ENCODE measurements at regions not wholly inside any gene's neighbourhood (a gene's known extent, or its start where the extent isn't known, plus 50 kb on each side); places are given as distances from the start of the nearest gene placed in this dataset.

GRCh38 chrX:40405399-40405798, 175.4 kb upstream of the ATP6AP2 start:
- no peak for DNase-seq (ENCODE audit: low read depth, low spot score)
- ChIA-PET POLR2A (no interaction called here), CTCF (no interaction called here)
- no peak overlapping the region for H3K4me3 ChIP-seq (ENCODE audit: low read depth, low read length)
- no peak for TF ChIP-seq CTCF (IDR thresholded peaks at IDR 0.05; ENCODE audit: insufficient read depth, low read length, missing control alignments)

- CTCF ChIA-PET, result no interaction called here
- TF ChIP-seq CTCF (IDR thresholded peaks at IDR 0.05; ENCODE audit: insufficient read depth, low read length, missing control alignments), result no peak
- DNase-seq (ENCODE audit: low read depth, low spot score), result no peak
- POLR2A ChIA-PET, result no interaction called here
- no peak overlapping the region for H3K4me3 ChIP-seq (ENCODE audit: low read depth, low read length)
Observed at GRCh38 chrX:40403757-40404156, 177.0 kb upstream of the ATP6AP2 start.

GRCh38 chrX:40402831-40403533, 177.8 kb upstream of the ATP6AP2 start:
- ChIA-PET CTCF (no interaction called here), POLR2A (no interaction called here)
- TF ChIP-seq CTCF (IDR thresholded peaks at IDR 0.05; ENCODE audit: insufficient read depth, low read length, missing control alignments), result no peak
- peak; percentile 3 for DNase-seq (ENCODE audit: low read depth, low spot score)
- H3K4me3 ChIP-seq (ENCODE audit: low read depth, low read length), result no peak overlapping the region

- TF ChIP-seq CTCF (IDR thresholded peaks at IDR 0.05; ENCODE audit: insufficient read depth, low read length, missing control alignments), result no peak
- ChIA-PET POLR2A (no interaction called here), CTCF (no interaction called here)
- H3K4me3 ChIP-seq (ENCODE audit: low read depth, low read length), result no peak overlapping the region
- no peak for DNase-seq (ENCODE audit: low read depth, low spot score)
Observed at GRCh38 chrX:40395102-40395501, 185.7 kb upstream of the ATP6AP2 start.

GRCh38 chrX:40394302-40394701, 186.5 kb upstream of the ATP6AP2 start:
- H3K4me3 ChIP-seq (ENCODE audit: low read depth, low read length), result no peak overlapping the region
- POLR2A ChIA-PET, result no interaction called here
- no peak for DNase-seq (ENCODE audit: low read depth, low spot score)
- CTCF ChIA-PET, result no interaction called here
- TF ChIP-seq CTCF (IDR thresholded peaks at IDR 0.05; ENCODE audit: insufficient read depth, low read length, missing control alignments), result no peak

- ChIA-PET POLR2A (no interaction called here), CTCF (no interaction called here)
- DNase-seq (ENCODE audit: low read depth, low spot score), result no peak
- H3K4me3 ChIP-seq (ENCODE audit: low read depth, low read length), result no peak overlapping the region
- no peak for TF ChIP-seq CTCF (IDR thresholded peaks at IDR 0.05; ENCODE audit: insufficient read depth, low read length, missing control alignments)
Observed at GRCh38 chrX:40392599-40392998, 188.2 kb upstream of the ATP6AP2 start.
